ENCODE measurements at regions not wholly inside any gene's neighbourhood (a gene's known extent, or its start where the extent isn't known, plus 50 kb on each side); places are given as distances from the start of the nearest gene placed in this dataset.

DNA sequence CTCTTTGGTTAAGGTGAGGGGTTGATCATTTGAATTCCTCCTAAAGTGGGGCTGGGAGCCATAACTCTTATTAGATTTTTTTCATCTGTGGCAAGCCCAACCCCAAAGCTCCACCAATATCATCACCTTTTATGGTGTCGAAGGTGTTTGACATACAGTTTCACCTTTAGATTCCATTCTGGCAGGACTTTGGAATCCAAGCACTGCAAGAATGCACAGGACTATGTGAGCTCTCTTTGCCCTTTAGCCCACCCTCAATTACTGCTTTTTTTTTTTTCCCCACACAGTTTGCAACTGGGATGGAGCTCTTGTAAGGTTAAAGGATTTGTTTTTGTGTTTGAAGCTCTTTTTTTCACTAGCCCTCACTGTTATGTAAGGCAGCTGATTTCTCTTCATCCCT, 154.0 kb upstream of the KCNJ16 start:
- Histone ChIP-seq H3K9me3 (ENCODE audit: low read length) (peaks cover 70% of the 10 kb centered on the region), H3K4me3 (replicated peaks in 1 of 3; ENCODE audit: insufficient read depth in 1 of 3, low read depth in 2 of 3, low read length in 3 of 3) (no peak overlapping the region), H3K79me2 (ENCODE audit: insufficient read depth, low read length) (no peaks in the 10 kb centered on the region), H3K4me1 (ENCODE audit: insufficient read depth, low read length) (no peaks in the 10 kb centered on the region), H3K4me2 (ENCODE audit: low read depth, low read length) (no peak overlapping the region), H3K27me3 (ENCODE audit: control insufficient read depth in 1 of 2, insufficient read depth in 2 of 2, low read length in 2 of 2) (no peaks in the 10 kb centered on the region), H3K27ac (ENCODE audit: extremely low read length, insufficient read depth, low read length) (no peak overlapping the region), H3K36me3 (replicated peaks in 1 of 2; ENCODE audit: control insufficient read depth in 1 of 2, insufficient read depth in 2 of 2, low read length in 2 of 2) (no peaks in the 10 kb centered on the region), H3K9ac (ENCODE audit: insufficient read depth, low read depth, low read length) (no peak overlapping the region), H2AFZ (ENCODE audit: low read length) (no peak overlapping the region), H4K20me1 (ENCODE audit: insufficient read depth, low read length) (no peaks in the 10 kb centered on the region)
- intact Hi-C loops (cut with micrococcal nuclease; ENCODE audit: unreplicated experiment): no loop called here
- in situ Hi-C loops (cut with HindIII; ENCODE audit: extremely low pct_ligation_motif_present, low pct_unique_long_range_greater_than_20kb): no loop called here
- TF ChIP-seq, protein P1, sequence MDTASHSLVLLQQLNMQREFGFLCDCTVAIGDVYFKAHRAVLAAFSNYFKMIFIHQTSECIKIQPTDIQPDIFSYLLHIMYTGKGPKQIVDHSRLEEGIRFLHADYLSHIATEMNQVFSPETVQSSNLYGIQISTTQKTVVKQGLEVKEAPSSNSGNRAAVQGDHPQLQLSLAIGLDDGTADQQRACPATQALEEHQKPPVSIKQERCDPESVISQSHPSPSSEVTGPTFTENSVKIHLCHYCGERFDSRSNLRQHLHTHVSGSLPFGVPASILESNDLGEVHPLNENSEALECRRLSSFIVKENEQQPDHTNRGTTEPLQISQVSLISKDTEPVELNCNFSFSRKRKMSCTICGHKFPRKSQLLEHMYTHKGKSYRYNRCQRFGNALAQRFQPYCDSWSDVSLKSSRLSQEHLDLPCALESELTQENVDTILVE (CRISPR knock-in tag; IDR thresholded peaks at IDR 0.05): no peak
- TF ChIP-seq ZNF33B (CRISPR knock-in tag; IDR thresholded peaks at IDR 0.05) (no peak), ZNF746 (CRISPR knock-in tag; IDR thresholded peaks at IDR 0.05) (no peak), CBFB (CRISPR knock-in tag; IDR thresholded peaks at IDR 0.05) (no peak), ZNF652 (CRISPR knock-in tag; IDR thresholded peaks at IDR 0.05; ENCODE audit: borderline replicate concordance, low read depth) (no peak), TCF12 (IDR thresholded peaks at IDR 0.05) (no peak), TCF12 (CRISPR knock-in tag; IDR thresholded peaks at IDR 0.05) (no peak), ZNF782 (CRISPR knock-in tag; IDR thresholded peaks at IDR 0.05; ENCODE audit: borderline replicate concordance) (no peak), HOXA3 (CRISPR knock-in tag; IDR thresholded peaks at IDR 0.05) (no peak), MXD4 (CRISPR knock-in tag; IDR thresholded peaks at IDR 0.05) (no peak), JARID2 (CRISPR knock-in tag; IDR thresholded peaks at IDR 0.05; ENCODE audit: insufficient replicate concordance) (no peak), ZNF34 (CRISPR knock-in tag; IDR thresholded peaks at IDR 0.05; ENCODE audit: borderline replicate concordance) (no peak), SKI (IDR thresholded peaks at IDR 0.05; ENCODE audit: partially characterized antibody) (no peak), ZFP90 (CRISPR knock-in tag; IDR thresholded peaks at IDR 0.05; ENCODE audit: borderline replicate concordance) (no peak), KLF16 (CRISPR knock-in tag; IDR thresholded peaks at IDR 0.05) (no peak), ONECUT2 (CRISPR knock-in tag; IDR thresholded peaks at IDR 0.05) (no peak), ZKSCAN5 (CRISPR knock-in tag; IDR thresholded peaks at IDR 0.05) (no peak), HNRNPL (IDR thresholded peaks at IDR 0.05; ENCODE audit: low read depth, low read length) (no peak), AHR (CRISPR knock-in tag; IDR thresholded peaks at IDR 0.05) (no peak)
- TF ChIP-seq, protein P2, sequence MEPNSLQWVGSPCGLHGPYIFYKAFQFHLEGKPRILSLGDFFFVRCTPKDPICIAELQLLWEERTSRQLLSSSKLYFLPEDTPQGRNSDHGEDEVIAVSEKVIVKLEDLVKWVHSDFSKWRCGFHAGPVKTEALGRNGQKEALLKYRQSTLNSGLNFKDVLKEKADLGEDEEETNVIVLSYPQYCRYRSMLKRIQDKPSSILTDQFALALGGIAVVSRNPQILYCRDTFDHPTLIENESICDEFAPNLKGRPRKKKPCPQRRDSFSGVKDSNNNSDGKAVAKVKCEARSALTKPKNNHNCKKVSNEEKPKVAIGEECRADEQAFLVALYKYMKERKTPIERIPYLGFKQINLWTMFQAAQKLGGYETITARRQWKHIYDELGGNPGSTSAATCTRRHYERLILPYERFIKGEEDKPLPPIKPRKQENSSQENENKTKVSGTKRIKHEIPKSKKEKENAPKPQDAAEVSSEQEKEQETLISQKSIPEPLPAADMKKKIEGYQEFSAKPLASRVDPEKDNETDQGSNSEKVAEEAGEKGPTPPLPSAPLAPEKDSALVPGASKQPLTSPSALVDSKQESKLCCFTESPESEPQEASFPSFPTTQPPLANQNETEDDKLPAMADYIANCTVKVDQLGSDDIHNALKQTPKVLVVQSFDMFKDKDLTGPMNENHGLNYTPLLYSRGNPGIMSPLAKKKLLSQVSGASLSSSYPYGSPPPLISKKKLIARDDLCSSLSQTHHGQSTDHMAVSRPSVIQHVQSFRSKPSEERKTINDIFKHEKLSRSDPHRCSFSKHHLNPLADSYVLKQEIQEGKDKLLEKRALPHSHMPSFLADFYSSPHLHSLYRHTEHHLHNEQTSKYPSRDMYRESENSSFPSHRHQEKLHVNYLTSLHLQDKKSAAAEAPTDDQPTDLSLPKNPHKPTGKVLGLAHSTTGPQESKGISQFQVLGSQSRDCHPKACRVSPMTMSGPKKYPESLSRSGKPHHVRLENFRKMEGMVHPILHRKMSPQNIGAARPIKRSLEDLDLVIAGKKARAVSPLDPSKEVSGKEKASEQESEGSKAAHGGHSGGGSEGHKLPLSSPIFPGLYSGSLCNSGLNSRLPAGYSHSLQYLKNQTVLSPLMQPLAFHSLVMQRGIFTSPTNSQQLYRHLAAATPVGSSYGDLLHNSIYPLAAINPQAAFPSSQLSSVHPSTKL (CRISPR knock-in tag; IDR thresholded peaks at IDR 0.05): no peak
- no peak for DNase-seq (ENCODE audit: low spot score)
- ChIA-PET POLR2A (no interaction called here), CTCF (ENCODE audit: low intra/inter-chr PET ratio, low total read pairs) (no interaction called here)
- 0% methylated on average over 1 of the region's 1 CpG for WGBS (ENCODE audit: low lambda C conversion rate)
- no peak for ATAC-seq
- FAIRE-seq: no peak
- BruUV-seq (replicated peaks): no TSS peak

All from HepG2 (cell line).